Coronary artery (tissue), 2 donors: ENCODE measurements at regions not wholly inside any gene's neighbourhood (a gene's known extent, or its start where the extent isn't known, plus 50 kb on each side); places are given as distances from the start of the nearest gene placed in this dataset.
A peak's percentile ranks its signal among the peaks of the same experiment; 100 is the strongest.

Source experiments
- DNase-seq: peaks from one replicate; pipeline ENCODE4 v3.0.0-alpha.2; 2017; ENCODE audit warnings: low spot score
- H3K27ac ChIP-seq, 2 donors: fragments of 200-600 bp; sonication (generic); one replicate each; pipeline ENCODE4 v1.5.1; 2016 to 2019
- H3K4me3 ChIP-seq: fragments of 200-600 bp; sonication (generic); 2 replicates; pipeline ENCODE4 v1.5.1; 2016; ENCODE audit warnings: mild to moderate bottlenecking, moderate library complexity
- TF ChIP-seq, protein P1 (sequence below): fragments of 200-600 bp; sonication (generic); IDR thresholded peaks from one replicate; pipeline ENCODE4 v1.5.1; 2019; ENCODE audit warnings: antibody characterized with exemption

DNA sequence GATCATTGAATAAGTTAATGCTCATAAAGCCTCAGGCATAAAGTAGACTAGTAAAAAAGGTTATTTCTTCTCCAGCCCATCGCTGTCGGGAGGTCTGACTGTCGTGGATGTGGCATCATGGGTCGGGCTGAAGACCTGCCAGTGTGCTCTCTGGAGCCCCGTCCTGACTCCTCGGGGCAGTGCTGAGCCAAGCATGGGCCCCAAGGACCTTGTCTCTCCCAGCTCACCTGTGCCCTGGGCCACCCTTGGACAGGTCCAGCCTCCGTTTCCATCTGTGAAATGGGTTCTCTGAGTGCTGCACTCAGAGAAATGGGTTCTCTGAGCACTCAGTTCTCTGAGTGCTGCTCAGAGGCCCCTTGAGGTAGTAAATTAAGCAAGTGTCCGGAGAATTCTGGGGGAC, 269.0 kb downstream of the GADD45G start:
- TF ChIP-seq, protein P1, sequence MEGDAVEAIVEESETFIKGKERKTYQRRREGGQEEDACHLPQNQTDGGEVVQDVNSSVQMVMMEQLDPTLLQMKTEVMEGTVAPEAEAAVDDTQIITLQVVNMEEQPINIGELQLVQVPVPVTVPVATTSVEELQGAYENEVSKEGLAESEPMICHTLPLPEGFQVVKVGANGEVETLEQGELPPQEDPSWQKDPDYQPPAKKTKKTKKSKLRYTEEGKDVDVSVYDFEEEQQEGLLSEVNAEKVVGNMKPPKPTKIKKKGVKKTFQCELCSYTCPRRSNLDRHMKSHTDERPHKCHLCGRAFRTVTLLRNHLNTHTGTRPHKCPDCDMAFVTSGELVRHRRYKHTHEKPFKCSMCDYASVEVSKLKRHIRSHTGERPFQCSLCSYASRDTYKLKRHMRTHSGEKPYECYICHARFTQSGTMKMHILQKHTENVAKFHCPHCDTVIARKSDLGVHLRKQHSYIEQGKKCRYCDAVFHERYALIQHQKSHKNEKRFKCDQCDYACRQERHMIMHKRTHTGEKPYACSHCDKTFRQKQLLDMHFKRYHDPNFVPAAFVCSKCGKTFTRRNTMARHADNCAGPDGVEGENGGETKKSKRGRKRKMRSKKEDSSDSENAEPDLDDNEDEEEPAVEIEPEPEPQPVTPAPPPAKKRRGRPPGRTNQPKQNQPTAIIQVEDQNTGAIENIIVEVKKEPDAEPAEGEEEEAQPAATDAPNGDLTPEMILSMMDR: no peak
- DNase-seq: peak; percentile 29
- Histone ChIP-seq H3K27ac (no peak overlapping the region), H3K4me3 (no peak overlapping the region)

DNA sequence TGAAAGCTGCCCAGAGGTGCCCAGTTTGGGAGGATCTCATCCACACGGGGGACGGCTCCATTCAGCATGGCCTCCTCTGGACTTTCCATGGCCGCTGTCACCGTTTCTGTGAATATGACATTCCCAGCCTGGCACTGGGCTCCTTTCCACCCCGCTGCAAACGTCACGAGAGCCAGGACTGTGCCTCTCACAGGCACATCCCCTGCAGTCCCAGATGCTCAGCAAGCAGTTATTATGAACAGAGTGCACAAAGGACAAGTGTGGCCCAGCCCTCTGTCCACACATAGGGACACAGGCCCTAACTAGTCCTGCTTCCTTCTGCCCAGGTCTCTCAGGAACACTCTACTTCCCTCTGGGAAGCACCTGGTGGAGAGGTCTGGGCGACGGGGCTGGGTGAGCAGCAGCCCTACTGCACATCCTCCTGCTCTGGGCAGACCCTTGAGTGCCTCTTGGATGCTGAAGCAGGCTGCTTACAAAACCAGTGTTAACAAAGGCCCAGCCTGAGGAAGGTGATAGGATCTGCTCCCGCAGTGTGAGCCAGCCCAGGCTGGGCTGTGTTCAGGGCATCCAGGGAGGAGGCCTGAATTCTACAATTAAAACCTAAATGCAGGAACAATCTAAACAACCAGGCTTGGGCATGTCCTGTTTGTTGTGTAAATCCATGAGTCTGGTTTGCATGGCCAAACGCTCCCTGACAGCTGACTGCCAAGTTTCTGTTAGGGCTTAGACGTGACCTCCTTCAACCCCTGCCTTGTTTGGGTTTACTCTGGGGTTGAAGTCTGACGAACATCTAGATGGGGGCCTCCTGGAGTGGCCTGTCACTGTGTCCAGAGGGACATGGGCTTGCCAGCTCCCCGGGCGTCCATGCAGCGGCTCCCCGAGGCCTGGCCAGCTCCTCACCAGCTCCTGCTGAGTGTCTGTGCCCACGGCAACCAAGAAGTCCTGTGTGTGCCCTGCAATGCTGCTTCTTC, 269.8 kb downstream of the GADD45G start:
- Histone ChIP-seq H3K27ac (peak overlapping the region; percentile 75 to 82), H3K4me3 (no peak overlapping the region)
- TF ChIP-seq, protein P1: no peak
- peak; percentile 88 for DNase-seq

DNA sequence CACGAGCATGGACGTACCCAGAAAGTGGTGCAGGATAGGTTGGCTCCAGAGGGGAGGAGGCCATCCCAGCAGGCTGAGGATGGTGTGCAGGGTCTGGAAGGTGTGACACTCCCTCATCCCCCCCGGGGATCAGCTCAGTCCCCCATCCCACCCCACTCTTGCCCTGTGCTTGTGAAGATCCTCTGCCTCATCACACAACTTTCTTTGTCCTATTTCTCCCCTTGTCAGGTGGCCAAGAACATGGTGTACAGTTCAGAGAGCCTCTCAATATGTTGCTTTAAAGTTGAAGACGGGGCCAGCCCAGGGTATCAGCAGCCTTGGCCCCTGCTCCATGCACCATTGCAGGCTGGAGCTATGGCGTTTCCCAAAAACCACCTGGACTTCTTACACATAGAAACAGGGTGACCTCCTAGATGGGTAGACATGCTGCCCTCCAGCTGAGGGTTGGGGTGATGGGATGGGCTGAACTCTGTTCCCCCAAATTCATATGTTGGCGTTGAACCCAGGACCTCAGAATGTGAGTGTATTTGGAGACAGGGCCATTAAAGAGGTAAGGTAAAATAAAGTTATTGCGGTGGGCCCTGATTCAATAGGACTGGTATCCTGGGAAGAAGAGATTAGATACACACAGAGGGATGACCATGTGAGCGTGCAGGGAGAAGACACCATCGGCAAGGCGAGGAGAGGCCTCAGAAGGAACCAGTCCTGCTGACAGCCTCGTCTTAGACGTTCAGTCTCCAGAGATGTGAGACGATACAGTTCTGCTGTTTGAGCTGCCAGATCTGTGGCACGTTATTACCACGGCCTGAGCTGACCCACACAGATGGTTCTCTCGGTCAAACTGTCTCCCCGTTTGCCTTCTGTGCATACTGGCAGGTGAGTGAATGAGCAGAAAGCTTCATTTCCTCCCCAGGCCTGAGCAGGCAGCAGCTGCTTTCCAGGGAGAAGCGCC, 272.5 kb downstream of the GADD45G start:
- TF ChIP-seq, protein P1: no peak
- Histone ChIP-seq H3K27ac (no peak overlapping the region), H3K4me3 (no peak overlapping the region)
- DNase-seq: peak; percentile 47

DNA sequence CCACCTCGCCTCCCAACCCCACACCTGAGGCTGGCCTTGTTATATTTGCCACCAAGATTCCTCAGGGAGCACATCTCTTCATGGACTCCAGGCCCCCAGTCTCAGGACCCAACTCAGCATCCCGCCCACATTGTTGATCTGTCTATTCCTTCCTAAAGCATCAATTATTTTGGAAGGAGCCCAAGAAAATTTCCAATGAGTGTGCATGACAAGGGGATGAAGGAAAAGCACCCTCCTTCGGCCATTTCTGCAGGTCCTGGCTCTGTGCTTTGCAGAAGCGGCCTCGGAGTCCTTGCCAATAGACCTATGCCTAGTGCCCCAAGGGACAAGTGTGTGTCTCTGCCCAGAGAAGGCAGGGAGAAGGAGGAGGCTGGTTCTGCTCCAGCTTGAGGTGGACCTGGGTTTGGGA, 273.2 kb downstream of the GADD45G start:
- Histone ChIP-seq H3K27ac (peak overlapping the region in 1 of 2 donors; percentile 54), H3K4me3 (no peak overlapping the region)
- no peak for DNase-seq
- TF ChIP-seq, protein P1: no peak

DNA sequence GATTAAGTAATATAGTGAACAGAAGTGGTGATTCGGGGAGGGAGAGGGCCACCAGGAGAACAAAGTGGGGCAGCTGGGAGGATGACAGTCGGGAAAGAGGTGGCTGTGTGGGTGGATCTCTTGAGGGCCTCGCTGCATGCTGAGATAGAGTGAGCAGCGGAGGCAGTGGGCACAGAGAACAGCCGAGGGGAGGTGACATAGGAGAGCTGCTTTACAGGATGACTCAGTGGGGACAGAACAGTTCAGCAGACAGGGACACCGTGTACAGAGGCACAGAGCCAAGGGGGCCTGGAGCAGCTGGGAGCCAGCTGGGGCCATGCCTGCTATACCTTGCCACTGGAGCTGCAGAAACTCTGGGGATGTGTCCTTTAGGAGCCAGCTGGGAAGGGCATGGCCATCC, 273.9 kb downstream of the GADD45G start:
- TF ChIP-seq, protein P1: no peak
- no peak overlapping the region for H3K4me3 ChIP-seq
- peak overlapping the region; percentile 54 for H3K27ac ChIP-seq
- DNase-seq: peak; percentile 87

DNA sequence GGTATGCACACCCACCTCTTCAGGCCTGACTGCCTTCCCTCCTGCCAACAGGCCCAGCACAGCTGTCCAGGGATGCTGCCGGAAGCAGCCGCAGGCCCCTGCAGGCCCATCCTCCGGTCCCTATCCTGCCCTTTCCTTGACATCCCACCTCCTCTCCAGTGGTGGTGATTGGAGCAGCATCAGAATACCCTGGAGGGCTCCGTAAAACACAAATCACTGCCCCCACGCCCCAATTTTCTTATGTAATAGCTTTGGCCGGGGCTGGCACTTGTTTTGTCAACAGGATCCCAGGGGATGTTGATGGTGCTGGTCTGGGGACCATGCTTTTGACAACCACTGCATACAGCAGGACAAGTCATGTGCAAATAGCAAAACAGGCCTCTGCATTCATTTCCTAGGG, 274.5 kb downstream of the GADD45G start:
- Histone ChIP-seq H3K27ac (peak overlapping the region; percentile 22 to 54), H3K4me3 (no peak overlapping the region)
- DNase-seq: no peak
- TF ChIP-seq, protein P1: no peak
